H1 (cell line): ENCODE measurements at regions not wholly inside any gene's neighbourhood (a gene's known extent, or its start where the extent isn't known, plus 50 kb on each side); places are given as distances from the start of the nearest gene placed in this dataset.

Experiments used
- CTCF ChIA-PET: fragments of 300-600 bp; sonication (Branson Sonifier 250); formaldehyde crosslinking; loops from one replicate; lab custom pipeline; 2021; ENCODE audit not compliant: partially characterized antibody; lab: Charles Lee
- POLR2A ChIA-PET: fragments of 300-600 bp; sonication (Branson Sonifier 250); formaldehyde crosslinking; loops from one replicate; lab custom pipeline; 2021; ENCODE audit warnings: inconsistent platforms; ENCODE audit not compliant: partially characterized antibody; lab: Charles Lee
- DNase-seq, 2 experiments: peaks; one replicate each; pipeline versions ENCODE4 v3.0.0 to v3.0.0-alpha.2; 2010 to 2022; ENCODE audit warnings: low spot score in 2 of 2, low read depth in 1 of 2, mixed read lengths in 1 of 2
- FAIRE-seq: peaks from 2 replicates; lab custom pipeline; 2011; peaks lifted over from hg19 to GRCh38; lab: Jason Lieb, UNC
- H2AFZ ChIP-seq: 2 replicates; pipeline ENCODE4 v1.8.1; 2012; ENCODE audit warnings: low read length, inconsistent platforms
- H2AK5ac ChIP-seq: 2 replicates; pipeline ENCODE4 v1.6.1; 2013; ENCODE audit warnings: low read depth, low read length
- H2BK120ac ChIP-seq: replicated peaks from 2 replicates; pipeline ENCODE3; 2013; ENCODE audit warnings: low read depth, low read length, inconsistent platforms
- H2BK12ac ChIP-seq: 2 replicates; pipeline ENCODE4 v1.6.1; 2013; ENCODE audit warnings: low read depth, low read length
- H2BK15ac ChIP-seq: 2 replicates; pipeline ENCODE4 v1.6.1; 2013; ENCODE audit warnings: low read length
- H2BK20ac ChIP-seq: 2 replicates; pipeline ENCODE4 v1.6.1; 2013; ENCODE audit warnings: low read length
- H2BK5ac ChIP-seq: 2 replicates; pipeline ENCODE4 v1.6.1; 2013; ENCODE audit warnings: low read depth, low read length
- H3K14ac ChIP-seq: 2 replicates; pipeline ENCODE4 v1.6.1; 2013; ENCODE audit warnings: inconsistent platforms; ENCODE audit not compliant: insufficient read length
- H3K18ac ChIP-seq: 2 replicates; pipeline ENCODE4 v1.6.1; 2013; ENCODE audit warnings: low read length; ENCODE audit errors: extremely low read depth
- H3K23ac ChIP-seq: 2 replicates; pipeline ENCODE4 v1.6.1; 2013; ENCODE audit warnings: inconsistent platforms; ENCODE audit not compliant: insufficient read length
- H3K23me2 ChIP-seq: 2 replicates; pipeline ENCODE4 v1.6.1; 2013; ENCODE audit warnings: low read depth, low read length
- H3K27ac ChIP-seq: 2 replicates; pipeline ENCODE4 v1.6.1; 2011; ENCODE audit warnings: low read depth, low read length, inconsistent platforms
- H3K27me3 ChIP-seq, 4 experiments: replicated peaks in 1 of 4; 1 replicate in 1 of 4; 2 replicates in 3 of 4; pipeline versions ENCODE4 v1.6.1 to v1.8.1; 2011 to 2013; ENCODE audit warnings: low read length in 3 of 4, mild to moderate bottlenecking in 3 of 4, inconsistent platforms in 2 of 4, mixed read lengths in 2 of 4, moderate library complexity in 1 of 4; ENCODE audit not compliant: control insufficient read depth in 3 of 4, insufficient read depth in 3 of 4; ENCODE audit errors: extremely low read depth in 1 of 4
- H3K36me3 ChIP-seq, 4 experiments: 2 replicates each; pipeline versions ENCODE4 v1.6.1 to v1.8.1; 2011 to 2013; ENCODE audit warnings: mild to moderate bottlenecking in 4 of 4, low read length in 3 of 4, moderate library complexity in 2 of 4, control low read depth in 1 of 4, inconsistent platforms in 1 of 4; ENCODE audit not compliant: insufficient read depth in 4 of 4, control insufficient read depth in 2 of 4
- H3K4ac ChIP-seq: replicated peaks from 2 replicates; pipeline ENCODE3; 2013; ENCODE audit warnings: low read length, low read depth, mixed read lengths, inconsistent platforms; ENCODE audit not compliant: insufficient read length
- H3K4me1 ChIP-seq, 4 experiments: replicated peaks in 1 of 4; 1 replicate in 1 of 4; 2 replicates in 3 of 4; pipeline versions ENCODE4 v1.6.1 to v1.8.1; 2011 to 2013; ENCODE audit warnings: low read length in 3 of 4, inconsistent platforms in 2 of 4, mixed read lengths in 1 of 4; ENCODE audit not compliant: insufficient read depth in 4 of 4, control insufficient read depth in 3 of 4
- H3K4me2 ChIP-seq, 2 experiments: 2 replicates each; pipeline versions ENCODE4 v1.6.1 to v1.8.1; 2011 to 2013; ENCODE audit warnings: low read depth in 2 of 2, low read length in 2 of 2, control low read depth in 1 of 2, inconsistent platforms in 1 of 2, mild to moderate bottlenecking in 1 of 2; ENCODE audit not compliant: insufficient read depth in 1 of 2
- H3K4me3 ChIP-seq, 4 experiments: fragments of 200-600, 300-600 bp in 1 of 4; sonication (generic), shearing (Covaris generic), sonication (Bioruptor Twin) in 1 of 4; 2 replicates each; pipeline versions ENCODE4 v1.5.1 to v1.8.1; 2011 to 2016; ENCODE audit warnings: low read length in 4 of 4, low read depth in 3 of 4, control low read depth in 2 of 4, inconsistent platforms in 2 of 4, mild to moderate bottlenecking in 2 of 4, mixed read lengths in 1 of 4, moderate library complexity in 1 of 4; ENCODE audit not compliant: insufficient read depth in 2 of 4; ENCODE audit errors: extremely low read depth in 1 of 4
- H3K56ac ChIP-seq: replicated peaks from 2 replicates; pipeline ENCODE3; 2013; ENCODE audit warnings: low read depth, mild to moderate bottlenecking, mixed read lengths, low read length, inconsistent platforms; ENCODE audit not compliant: insufficient read length
- H3K79me1 ChIP-seq: 2 replicates; pipeline ENCODE4 v1.6.1; 2013; ENCODE audit warnings: low read depth, low read length, control low read depth
- H3K79me2 ChIP-seq, 2 experiments: 2 replicates each; pipeline versions ENCODE4 v1.6.1 to v1.8.1; 2012 to 2013; ENCODE audit warnings: low read length in 2 of 2, mild to moderate bottlenecking in 2 of 2, inconsistent platforms in 1 of 2; ENCODE audit not compliant: insufficient read depth in 2 of 2, control insufficient read depth in 1 of 2
- H3K9ac ChIP-seq, 4 experiments: replicated peaks in 1 of 4; 1 replicate in 1 of 4; 2 replicates in 3 of 4; pipeline versions ENCODE4 v1.6.1 to v1.8.1; 2011 to 2013; ENCODE audit warnings: low read depth in 3 of 4, low read length in 3 of 4, control low read depth in 2 of 4, mild to moderate bottlenecking in 2 of 4, moderate library complexity in 2 of 4, inconsistent platforms in 1 of 4; ENCODE audit errors: extremely low read depth in 1 of 4
- H3K9me3 ChIP-seq, 2 experiments: 2 replicates each; pipeline versions ENCODE4 v1.6.1 to v1.8.1; 2012 to 2013; ENCODE audit warnings: mild to moderate bottlenecking in 2 of 2, moderate library complexity in 2 of 2, control low read depth in 1 of 2, inconsistent platforms in 1 of 2, low read depth in 1 of 2, low read length in 1 of 2, mixed read lengths in 1 of 2; ENCODE audit not compliant: insufficient read depth in 2 of 2
- H4K20me1 ChIP-seq, 2 experiments: replicated peaks in 1 of 2; 2 replicates each; pipeline versions ENCODE3 to v1.8.1; 2011 to 2013; ENCODE audit warnings: inconsistent platforms in 2 of 2, low read length in 2 of 2, mild to moderate bottlenecking in 1 of 2; ENCODE audit not compliant: insufficient read depth in 2 of 2, control insufficient read depth in 1 of 2
- H4K5ac ChIP-seq: 2 replicates; pipeline ENCODE4 v1.6.1; 2013; ENCODE audit warnings: low read length, low read depth, mixed read lengths, inconsistent platforms; ENCODE audit not compliant: insufficient read length
- H4K8ac ChIP-seq: 2 replicates; pipeline ENCODE4 v1.8.0; 2013; ENCODE audit warnings: mild to moderate bottlenecking, moderate library complexity, low read length, inconsistent platforms; ENCODE audit not compliant: insufficient read depth; ENCODE audit errors: extremely low read depth
- H4K91ac ChIP-seq: replicated peaks from 2 replicates; pipeline ENCODE3; 2013; ENCODE audit warnings: low read length, mixed read lengths, inconsistent platforms; ENCODE audit not compliant: insufficient read length
- BRCA1 ChIP-seq: IDR thresholded peaks from 2 replicates; pipeline ENCODE4 v1.6.1; 2012; ENCODE audit warnings: low read depth, low read length, improper control_type of control experiment
- NRF1 ChIP-seq: IDR thresholded peaks from 2 replicates; pipeline ENCODE4 v1.6.1; 2011; ENCODE audit warnings: mild to moderate bottlenecking, low read depth, low read length, improper control_type of control experiment
- RFX5 ChIP-seq: IDR thresholded peaks from 2 replicates; pipeline ENCODE4 v1.6.1; 2011; ENCODE audit warnings: low read depth, low read length, improper control_type of control experiment, borderline replicate concordance
- TBP ChIP-seq: IDR thresholded peaks from 2 replicates; pipeline ENCODE4 v1.6.1; 2011; ENCODE audit warnings: low read depth, low read length, improper control_type of control experiment
- WGBS, 2 experiments: shearing (Covaris generic) in 1 of 2; methylation state at CpG; one replicate each; pipeline versions ENCODE4 v1.1.6 to v1.1.7; 2013 to 2015; ENCODE audit warnings: low lambda C conversion rate in 2 of 2, mixed read lengths in 2 of 2, inconsistent platforms in 1 of 2, low coverage in 1 of 2, missing lambda C conversion rate in 1 of 2; ENCODE audit not compliant: insufficient replicate concordance in 2 of 2, insufficient coverage in 1 of 2, insufficient read length in 1 of 2; ENCODE audit errors: extremely low coverage in 1 of 2, missing lambda C conversion rate in 1 of 2; 5-methylcytosine and 5-hydroxymethylcytosine counted together
- TF ChIP-seq, protein P1 (sequence below): IDR thresholded peaks from 2 replicates; pipeline ENCODE4 v1.6.1; 2011; ENCODE audit warnings: low read depth, mild to moderate bottlenecking, low read length; ENCODE audit not compliant: insufficient read depth

DNA sequence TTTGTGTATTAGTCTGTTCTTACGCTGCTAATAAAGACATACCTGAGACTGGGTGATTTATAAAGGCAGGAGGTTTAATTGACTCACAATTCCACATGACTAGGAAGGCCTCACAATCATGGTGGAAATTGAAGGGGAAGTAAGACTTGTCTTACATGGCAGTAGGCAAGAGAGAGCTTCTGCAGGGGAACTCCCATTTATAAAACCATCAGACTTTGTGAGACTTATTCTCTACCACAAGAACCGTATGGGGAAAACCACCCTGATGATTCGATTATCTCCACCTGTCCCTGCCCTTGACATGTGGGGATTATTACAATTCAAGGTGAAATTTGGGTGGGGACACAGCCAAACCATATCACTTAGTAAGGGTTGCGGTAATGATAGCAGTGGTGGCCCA, 833.1 kb downstream of the FLRT2 start:
- Histone ChIP-seq H3K4ac (no peak overlapping the region), H3K79me1 (no peaks in the 10 kb centered on the region), H3K4me3 (no peak overlapping the region), H2AFZ (no peak overlapping the region), H2BK15ac (no peak overlapping the region), H3K23ac (no peak overlapping the region), H3K18ac (no peak overlapping the region), H3K36me3 (no peaks in the 10 kb centered on the region), H4K91ac (no peak overlapping the region), H2BK20ac (no peak overlapping the region), H2AK5ac (no peak overlapping the region), H4K20me1 (no peaks in the 10 kb centered on the region), H3K23me2 (no peaks in the 10 kb centered on the region), H3K27ac (no peak overlapping the region), H3K27me3 (no peaks in the 10 kb centered on the region), H2BK12ac (no peak overlapping the region), H3K4me2 (no peak overlapping the region), H3K9ac (no peak overlapping the region), H3K14ac (no peak overlapping the region), H2BK5ac (no peak overlapping the region), H3K56ac (no peak overlapping the region), H3K79me2 (no peaks in the 10 kb centered on the region), H3K9me3 (no peaks in the 10 kb centered on the region), H4K5ac (no peak overlapping the region), H2BK120ac (no peak overlapping the region), H4K8ac (no peak overlapping the region), H3K4me1 (no peaks in the 10 kb centered on the region; a peak in 1 of 7 replicates)
- no peak for FAIRE-seq
- TF ChIP-seq TBP, result no peak
- TF ChIP-seq, protein P1, sequence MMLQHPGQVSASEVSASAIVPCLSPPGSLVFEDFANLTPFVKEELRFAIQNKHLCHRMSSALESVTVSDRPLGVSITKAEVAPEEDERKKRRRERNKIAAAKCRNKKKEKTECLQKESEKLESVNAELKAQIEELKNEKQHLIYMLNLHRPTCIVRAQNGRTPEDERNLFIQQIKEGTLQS, result no peak
- no peak for TF ChIP-seq RFX5
- TF ChIP-seq NRF1, result no peak
- TF ChIP-seq BRCA1, result no peak
- ChIA-PET POLR2A (no interaction called here), CTCF (interaction anchor here (0.7 to 1.6 kb wide), 4 partner anchors 8 to 327 kb away, joined by 3 to 4 read pairs (median 3); no protein-coding TSS in a partner anchor)
- WGBS, 2 experiments, result 93% methylated on average over 4 of the region's 4 CpGs; no CpG with 5 or more reads in 1 of the 2 experiments
- DNase-seq, result no peak
